ENCODE measurements at regions not wholly inside any gene's neighbourhood (a gene's known extent, or its start where the extent isn't known, plus 50 kb on each side); places are given as distances from the start of the nearest gene placed in this dataset.

DNA sequence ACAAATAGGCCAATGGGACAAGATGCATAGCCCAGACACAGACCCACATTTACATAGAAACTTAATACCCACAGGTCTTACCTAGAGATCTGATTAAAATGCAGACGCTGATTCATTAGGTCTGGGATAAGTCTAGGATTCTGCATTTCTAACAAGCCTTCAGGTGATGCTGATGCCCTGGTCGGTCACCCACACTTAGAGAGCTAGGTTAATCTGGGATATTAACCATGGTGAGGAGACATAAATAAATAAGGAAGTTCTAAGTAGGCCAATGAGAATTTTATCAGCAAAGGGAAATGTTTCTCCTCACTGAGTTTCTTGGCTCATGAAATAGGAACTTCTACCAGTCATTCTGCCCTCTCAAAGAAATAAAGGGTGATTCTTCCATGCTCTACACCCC is 120.1 kb downstream of the BMP4 start:
- peaks cover 20% of the 10 kb centered on the region for H3K4me1 ChIP-seq (replicated peaks; ENCODE audit: insufficient read depth)
- H3K4me2 ChIP-seq = no peak overlapping the region
- H3K27me3 ChIP-seq (ENCODE audit: insufficient read depth, low read depth) = no peaks in the 10 kb centered on the region
- H3K4me3 ChIP-seq = no peak overlapping the region
- BruUV-seq (replicated peaks) = no TSS peak
- no peaks in the 10 kb centered on the region for H3K36me3 ChIP-seq (ENCODE audit: low read depth)
- ChIA-PET CTCF (no interaction called here), POLR2A (ENCODE audit: unreplicated experiment) (no interaction called here)
- peaks cover 15% of the 10 kb centered on the region; the same call in 1 of the 2 replicates for H3K9me3 ChIP-seq (ENCODE audit: insufficient read depth, low read depth)
- no peaks in the 10 kb centered on the region for H4K20me1 ChIP-seq (ENCODE audit: insufficient read depth)
- no peak overlapping the region for H2AFZ ChIP-seq
- H3K9me2 ChIP-seq (ENCODE audit: insufficient read depth) = no peaks in the 10 kb centered on the region
- no peaks in the 10 kb centered on the region for H3F3A ChIP-seq (ENCODE audit: insufficient read depth, low read depth)
- TF ChIP-seq CTCF (conservative IDR thresholded peaks at IDR 0.05) = no peak
- TF ChIP-seq EZH2 (IDR thresholded peaks at IDR 0.05; ENCODE audit: low read depth) = no peak
- H3K27ac ChIP-seq = no peak overlapping the region
- H3K79me2 ChIP-seq (ENCODE audit: low read depth) = no peaks in the 10 kb centered on the region
- DNase-seq = no peak
- intact Hi-C loops (cut with micrococcal nuclease; ENCODE audit: unreplicated experiment) = no loop called here

GRCh38 chr14:53828820-53829219 is 127.8 kb downstream of the BMP4 start:
- Histone ChIP-seq H3K27ac (no peak overlapping the region), H3K4me1 (replicated peaks; ENCODE audit: insufficient read depth) (no peaks in the 10 kb centered on the region), H3K4me2 (no peak overlapping the region), H3F3A (ENCODE audit: insufficient read depth, low read depth) (no peaks in the 10 kb centered on the region), H3K36me3 (ENCODE audit: low read depth) (no peaks in the 10 kb centered on the region), H3K4me3 (no peak overlapping the region), H3K79me2 (ENCODE audit: low read depth) (no peaks in the 10 kb centered on the region), H3K9me3 (ENCODE audit: insufficient read depth, low read depth) (no peaks in the 10 kb centered on the region), H3K9me2 (ENCODE audit: insufficient read depth) (no peaks in the 10 kb centered on the region), H2AFZ (no peak overlapping the region), H4K20me1 (ENCODE audit: insufficient read depth) (no peaks in the 10 kb centered on the region), H3K27me3 (ENCODE audit: insufficient read depth, low read depth) (no peaks in the 10 kb centered on the region)
- ChIA-PET CTCF (no interaction called here), POLR2A (ENCODE audit: unreplicated experiment) (interaction anchor here (0.7 kb wide), 1 partner anchor 277 kb away, joined by 7 read pairs; no protein-coding TSS in a partner anchor)
- intact Hi-C loops (cut with micrococcal nuclease; ENCODE audit: unreplicated experiment) = no loop called here
- DNase-seq = no peak
- no peak for TF ChIP-seq EZH2 (IDR thresholded peaks at IDR 0.05; ENCODE audit: low read depth)
- TF ChIP-seq CTCF (conservative IDR thresholded peaks at IDR 0.05) = no peak
- BruUV-seq (replicated peaks) = no TSS peak

DNA sequence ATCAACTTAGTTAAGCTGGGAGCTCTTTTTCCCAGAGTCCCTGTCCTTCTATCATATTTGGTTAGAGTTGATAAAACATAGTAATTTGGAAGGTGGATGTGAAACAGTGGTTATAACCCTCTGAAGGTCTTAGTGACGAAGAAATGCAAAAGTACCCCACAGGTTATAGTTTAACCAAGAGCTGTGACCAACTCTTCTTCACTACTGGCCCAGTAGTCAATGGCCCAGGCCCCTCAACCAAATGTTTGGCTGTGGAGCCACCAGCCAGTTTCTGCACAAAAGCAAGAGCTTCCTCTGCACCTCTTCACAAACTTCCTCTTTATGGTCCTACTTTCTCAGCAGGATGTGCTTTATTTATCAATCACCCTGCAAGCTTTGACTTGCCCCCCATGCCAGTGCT is 132.6 kb downstream of the BMP4 start:
- H3K4me1 ChIP-seq (replicated peaks; ENCODE audit: insufficient read depth) = no peaks in the 10 kb centered on the region
- 0 out of 2 replicates have a peak, but pooled peaks cover 4% of the 10 kb centered on the region for H3K9me2 ChIP-seq (ENCODE audit: insufficient read depth)
- no peak overlapping the region for H3K4me2 ChIP-seq
- no peak overlapping the region for H2AFZ ChIP-seq
- intact Hi-C loops (cut with micrococcal nuclease; ENCODE audit: unreplicated experiment) = no loop called here
- no peaks in the 10 kb centered on the region for H3F3A ChIP-seq (ENCODE audit: insufficient read depth, low read depth)
- ChIA-PET CTCF (no interaction called here), POLR2A (ENCODE audit: unreplicated experiment) (no interaction called here)
- H3K27me3 ChIP-seq (ENCODE audit: insufficient read depth, low read depth) = no peaks in the 10 kb centered on the region
- H3K27ac ChIP-seq = no peak overlapping the region
- H3K79me2 ChIP-seq (ENCODE audit: low read depth) = no peaks in the 10 kb centered on the region
- no peaks in the 10 kb centered on the region for H3K36me3 ChIP-seq (ENCODE audit: low read depth)
- H3K9me3 ChIP-seq (ENCODE audit: insufficient read depth, low read depth) = no peaks in the 10 kb centered on the region
- no peaks in the 10 kb centered on the region for H4K20me1 ChIP-seq (ENCODE audit: insufficient read depth)
- BruUV-seq (replicated peaks) = no TSS peak
- no peak for DNase-seq
- TF ChIP-seq EZH2 (IDR thresholded peaks at IDR 0.05; ENCODE audit: low read depth) = no peak
- TF ChIP-seq CTCF (conservative IDR thresholded peaks at IDR 0.05) = no peak
- no peak overlapping the region for H3K4me3 ChIP-seq
